Erythroblast (primary cell): ENCODE measurements at regions not wholly inside any gene's neighbourhood (a gene's known extent, or its start where the extent isn't known, plus 50 kb on each side); places are given as distances from the start of the nearest gene placed in this dataset.

Experiments used
- GATA1 ChIP-seq: IDR thresholded peaks from 2 replicates; pipeline ENCODE4 v1.6.1; 2011; ENCODE audit warnings: low read depth, mild to moderate bottlenecking, control low read depth, low read length, moderate library complexity
- POLR2A ChIP-seq: IDR thresholded peaks from 2 replicates; pipeline ENCODE4 v1.6.1; 2011; ENCODE audit warnings: mild to moderate bottlenecking, low read length

DNA sequence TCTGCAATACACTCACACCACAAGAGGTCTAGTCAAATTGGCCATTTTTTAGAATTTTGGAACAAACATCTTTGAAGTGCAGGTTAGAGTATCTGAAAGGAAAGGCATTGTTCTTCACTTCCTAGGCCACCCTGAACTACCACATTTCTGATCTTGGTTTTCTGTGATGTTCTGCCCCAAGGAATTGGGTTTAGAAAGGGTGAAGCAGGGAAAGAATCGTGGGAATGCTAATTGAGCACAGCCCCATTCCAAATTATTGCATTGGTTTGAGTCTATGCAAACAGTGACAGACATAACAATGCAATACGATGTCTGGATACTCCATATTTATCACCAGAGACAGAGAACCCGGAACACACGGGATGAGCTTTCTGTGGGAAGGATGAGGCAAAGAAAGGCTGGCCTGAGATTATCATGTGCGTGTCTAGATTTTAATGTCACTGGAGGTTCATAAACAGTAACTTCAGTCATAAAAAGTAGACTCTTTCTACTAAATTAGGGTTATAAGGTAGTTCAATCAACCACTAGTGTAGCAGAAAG, 195.3 kb upstream of the BLID start:
- TF ChIP-seq POLR2A (no peak), GATA1 (no peak)
